KG1 (cell line): ENCODE measurements at regions not wholly inside any gene's neighbourhood (a gene's known extent, or its start where the extent isn't known, plus 50 kb on each side); places are given as distances from the start of the nearest gene placed in this dataset.

Experiments used
- DNase-seq: peaks from one replicate; lab custom pipeline; 2025; lab: John Stamatoyannopoulos, UW

GRCh38 chr1:244220410-244220809, 169.3 kb downstream of the ZBTB18 start:
- no peak for DNase-seq

GRCh38 chr1:244221991-244222390, 170.9 kb downstream of the ZBTB18 start:
- DNase-seq = no peak

GRCh38 chr1:244224487-244225430, 173.7 kb downstream of the ZBTB18 start:
- peak; percentile 63 for DNase-seq

GRCh38 chr1:244226435-244226834, 175.4 kb downstream of the ZBTB18 start:
- no peak for DNase-seq

GRCh38 chr1:244230470-244230869, 179.4 kb downstream of the ZBTB18 start:
- no peak for DNase-seq

- no peak for DNase-seq
Measured at GRCh38 chr1:244231193-244231571, 180.1 kb downstream of the ZBTB18 start.

GRCh38 chr1:244231572-244232315, 180.7 kb downstream of the ZBTB18 start:
- DNase-seq = no peak

GRCh38 chr1:244234009-244234643, 183.0 kb downstream of the ZBTB18 start:
- no peak for DNase-seq

GRCh38 chr1:244235157-244235556, 184.1 kb downstream of the ZBTB18 start:
- DNase-seq = no peak

GRCh38 chr1:244236101-244236500, 185.0 kb downstream of the ZBTB18 start:
- DNase-seq = no peak

- DNase-seq = no peak
Measured at GRCh38 chr1:244236721-244237120, 185.6 kb downstream of the ZBTB18 start.

- no peak for DNase-seq
Measured at GRCh38 chr1:244237445-244237844, 186.4 kb downstream of the ZBTB18 start.

- DNase-seq = no peak
Measured at GRCh38 chr1:244239261-244239770, 188.2 kb downstream of the ZBTB18 start.

GRCh38 chr1:244241438-244241837, 190.4 kb downstream of the ZBTB18 start:
- no peak for DNase-seq

GRCh38 chr1:244242446-244242845, 191.4 kb downstream of the ZBTB18 start:
- DNase-seq = no peak

GRCh38 chr1:244246334-244246733, 195.3 kb downstream of the ZBTB18 start:
- DNase-seq = no peak

- DNase-seq = no peak
Measured at GRCh38 chr1:244248426-244248825, 197.3 kb downstream of the ZBTB18 start.

- DNase-seq = no peak
Measured at GRCh38 chr1:244252211-244252610, 199.5 kb downstream of the ADSS2 start.

GRCh38 chr1:244254467-244254866, 197.2 kb downstream of the ADSS2 start:
- peak; percentile 67 for DNase-seq

GRCh38 chr1:244255426-244255965, 196.2 kb downstream of the ADSS2 start:
- DNase-seq = no peak

- no peak for DNase-seq
Measured at GRCh38 chr1:244256086-244256676, 195.5 kb downstream of the ADSS2 start.

GRCh38 chr1:244264163-244264562, 187.5 kb downstream of the ADSS2 start:
- no peak for DNase-seq
